ENCODE measurements at regions not wholly inside any gene's neighbourhood (a gene's known extent, or its start where the extent isn't known, plus 50 kb on each side); places are given as distances from the start of the nearest gene placed in this dataset.

- Mint-ChIP-seq H3K27ac (no peak overlapping the region), H3K36me3 (ENCODE audit: low read depth) (no peaks in the 10 kb centered on the region), H3K27me3 (peaks cover 20% of the 10 kb centered on the region), H3K9me3 (no peaks in the 10 kb centered on the region), H3K4me3 (no peak overlapping the region), H3K4me1 (no peaks in the 10 kb centered on the region)
- DNase-seq = no peak
- ATAC-seq = no peak
These were observed 495.2 kb downstream of the GLRX3 start for GRCh38 chr10:130631142-130632096.

GRCh38 chr10:130634816-130635215, 498.6 kb downstream of the GLRX3 start:
- Mint-ChIP-seq H3K36me3 (ENCODE audit: low read depth) (no peaks in the 10 kb centered on the region), H3K27ac (no peak overlapping the region), H3K4me3 (no peak overlapping the region), H3K4me1 (no peaks in the 10 kb centered on the region), H3K27me3 (peaks cover 24% of the 10 kb centered on the region), H3K9me3 (no peaks in the 10 kb centered on the region)
- ATAC-seq (no peak), DNase-seq (no peak)

GRCh38 chr10:130635528-130635927, 499.3 kb downstream of the GLRX3 start:
- Mint-ChIP-seq H3K36me3 (ENCODE audit: low read depth) (no peaks in the 10 kb centered on the region), H3K4me1 (no peaks in the 10 kb centered on the region), H3K27me3 (peaks cover 26% of the 10 kb centered on the region), H3K27ac (no peak overlapping the region), H3K9me3 (no peaks in the 10 kb centered on the region), H3K4me3 (no peak overlapping the region)
- DNase-seq (no peak), ATAC-seq (no peak)

- H3K27me3 Mint-ChIP-seq = peaks cover 26% of the 10 kb centered on the region
- H3K9me3 Mint-ChIP-seq = no peaks in the 10 kb centered on the region
- ATAC-seq (no peak), DNase-seq (no peak)
- H3K4me3 Mint-ChIP-seq = no peak overlapping the region
- no peak overlapping the region for H3K27ac Mint-ChIP-seq
- H3K4me1 Mint-ChIP-seq = no peaks in the 10 kb centered on the region
- H3K36me3 Mint-ChIP-seq (ENCODE audit: low read depth) = no peaks in the 10 kb centered on the region
These were observed 500.2 kb downstream of the GLRX3 start for GRCh38 chr10:130636313-130636930.

DNA sequence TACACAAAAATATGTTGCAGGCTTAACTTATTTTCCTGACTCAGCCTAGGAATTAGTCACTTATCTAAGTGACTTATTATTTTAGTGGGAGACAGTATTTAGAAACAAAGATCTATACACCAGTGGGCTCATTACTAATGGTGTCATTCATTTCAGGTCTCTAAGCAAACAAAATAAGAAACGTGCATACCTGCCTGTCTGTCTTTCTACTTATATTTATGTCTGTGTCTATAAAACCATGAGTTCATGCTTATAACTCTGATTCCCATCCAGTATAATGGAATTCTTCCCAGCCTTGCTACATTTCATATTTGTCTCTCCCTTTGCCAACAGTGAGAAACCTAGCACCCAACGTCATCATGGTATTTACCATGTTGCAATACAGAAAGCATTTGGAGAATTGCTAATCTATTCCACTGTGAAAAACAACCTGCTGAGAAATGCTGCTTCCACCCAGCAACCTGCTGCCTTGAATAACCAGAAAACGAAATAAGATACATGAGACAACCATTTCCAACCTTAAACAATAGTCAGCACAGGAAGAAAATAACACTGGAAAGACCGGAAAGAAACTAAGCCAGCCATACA, 501.0 kb downstream of the GLRX3 start:
- DNase-seq (no peak), ATAC-seq (no peak)
- Mint-ChIP-seq H3K9me3 (no peaks in the 10 kb centered on the region), H3K27ac (no peak overlapping the region), H3K4me3 (no peak overlapping the region), H3K36me3 (ENCODE audit: low read depth) (no peaks in the 10 kb centered on the region), H3K27me3 (peaks cover 24% of the 10 kb centered on the region), H3K4me1 (no peaks in the 10 kb centered on the region)

DNA sequence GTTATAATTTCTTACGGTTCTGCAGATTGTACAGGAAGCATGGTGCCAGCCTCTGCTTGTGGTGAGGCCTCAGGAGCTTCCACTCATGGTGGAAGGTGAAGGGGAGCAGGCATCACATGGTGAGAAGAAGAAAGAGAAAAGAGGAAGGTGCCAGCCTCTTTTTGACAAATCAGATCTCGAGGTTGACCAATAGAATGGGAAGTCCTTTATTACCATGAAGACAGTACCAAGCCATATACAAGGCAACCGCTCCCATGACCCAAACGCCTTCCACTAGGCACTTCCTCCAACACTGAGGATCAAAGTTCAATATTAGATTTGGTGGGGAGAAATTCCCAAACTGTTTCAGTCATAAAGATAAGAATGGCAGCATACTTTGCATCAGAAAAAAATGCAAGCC, 502.8 kb downstream of the GLRX3 start:
- Mint-ChIP-seq H3K9me3 (no peaks in the 10 kb centered on the region), H3K4me3 (no peak overlapping the region), H3K27me3 (peaks cover 24% of the 10 kb centered on the region), H3K4me1 (no peaks in the 10 kb centered on the region), H3K27ac (no peak overlapping the region), H3K36me3 (ENCODE audit: low read depth) (no peaks in the 10 kb centered on the region)
- DNase-seq (no peak), ATAC-seq (no peak)

- no peaks in the 10 kb centered on the region for H3K9me3 Mint-ChIP-seq
- ATAC-seq = no peak
- peaks cover 4% of the 10 kb centered on the region for H3K27me3 Mint-ChIP-seq
- no peak overlapping the region for H3K4me3 Mint-ChIP-seq
- H3K36me3 Mint-ChIP-seq (ENCODE audit: low read depth) = no peaks in the 10 kb centered on the region
- H3K27ac Mint-ChIP-seq = no peak overlapping the region
- H3K4me1 Mint-ChIP-seq = no peaks in the 10 kb centered on the region
- no peak for DNase-seq
These were observed 506.7 kb downstream of the GLRX3 start for GRCh38 chr10:130642926-130643325.

GRCh38 chr10:130647341-130647740, 511.1 kb downstream of the GLRX3 start:
- Mint-ChIP-seq H3K9me3 (no peaks in the 10 kb centered on the region), H3K4me3 (no peak overlapping the region), H3K27ac (no peak overlapping the region), H3K4me1 (no peaks in the 10 kb centered on the region), H3K36me3 (ENCODE audit: low read depth) (no peaks in the 10 kb centered on the region), H3K27me3 (no peaks in the 10 kb centered on the region)
- ATAC-seq (no peak), DNase-seq (no peak)

DNA sequence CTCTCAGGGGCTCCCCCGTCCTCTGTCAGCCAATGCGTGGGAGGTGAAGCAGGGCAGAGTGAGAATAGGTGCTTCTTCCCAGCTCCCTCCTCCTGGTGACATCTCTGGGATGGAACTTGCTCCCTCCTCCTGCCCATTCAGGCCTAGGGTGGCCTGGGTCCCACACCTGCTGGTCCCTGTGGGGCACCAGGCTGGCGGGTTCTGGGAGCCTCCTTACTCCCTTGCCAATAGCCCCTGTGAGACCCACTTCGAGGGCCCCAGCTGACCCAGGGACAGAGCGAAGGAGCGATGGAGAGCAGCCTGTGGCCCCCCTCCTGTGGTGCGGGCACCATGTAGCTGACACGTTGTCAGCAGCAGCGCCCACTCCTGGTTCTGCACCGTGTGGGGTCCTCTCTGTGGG, 512.6 kb downstream of the GLRX3 start:
- Mint-ChIP-seq H3K27ac (no peak overlapping the region), H3K9me3 (no peaks in the 10 kb centered on the region)

DNA sequence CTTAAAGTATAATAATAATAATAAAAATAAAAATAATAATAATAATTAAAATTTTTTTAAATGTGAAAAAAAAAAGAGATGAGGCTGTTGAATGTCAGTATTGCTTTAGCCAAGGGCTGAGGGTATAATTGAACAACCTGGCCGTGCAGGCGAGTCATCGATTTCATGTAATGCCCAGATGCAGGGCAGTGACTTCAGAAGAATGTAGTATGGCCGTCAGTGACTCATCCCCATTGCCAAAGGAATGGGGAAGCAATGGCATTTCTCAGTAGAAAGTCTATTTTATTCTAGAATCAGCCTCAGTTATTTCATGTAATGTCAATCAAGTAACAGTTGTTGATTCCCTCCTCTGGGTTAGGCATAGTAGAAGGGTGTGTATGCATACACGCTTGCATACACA, 516.4 kb downstream of the GLRX3 start:
- Mint-ChIP-seq H3K9me3 (no peaks in the 10 kb centered on the region), H3K4me3 (no peak overlapping the region), H3K36me3 (ENCODE audit: low read depth) (no peaks in the 10 kb centered on the region), H3K27me3 (no peaks in the 10 kb centered on the region), H3K4me1 (no peaks in the 10 kb centered on the region), H3K27ac (no peak overlapping the region)
- DNase-seq (no peak), ATAC-seq (no peak)

More for the DNA sequence above, 512.6 kb downstream of the GLRX3 start:
- no peaks in the 10 kb centered on the region for H3K4me1 Mint-ChIP-seq
- H3K27me3 Mint-ChIP-seq = no peaks in the 10 kb centered on the region
- DNase-seq (no peak), ATAC-seq (no peak)
- H3K4me3 Mint-ChIP-seq = no peak overlapping the region
- no peaks in the 10 kb centered on the region for H3K36me3 Mint-ChIP-seq (ENCODE audit: low read depth)

DNA sequence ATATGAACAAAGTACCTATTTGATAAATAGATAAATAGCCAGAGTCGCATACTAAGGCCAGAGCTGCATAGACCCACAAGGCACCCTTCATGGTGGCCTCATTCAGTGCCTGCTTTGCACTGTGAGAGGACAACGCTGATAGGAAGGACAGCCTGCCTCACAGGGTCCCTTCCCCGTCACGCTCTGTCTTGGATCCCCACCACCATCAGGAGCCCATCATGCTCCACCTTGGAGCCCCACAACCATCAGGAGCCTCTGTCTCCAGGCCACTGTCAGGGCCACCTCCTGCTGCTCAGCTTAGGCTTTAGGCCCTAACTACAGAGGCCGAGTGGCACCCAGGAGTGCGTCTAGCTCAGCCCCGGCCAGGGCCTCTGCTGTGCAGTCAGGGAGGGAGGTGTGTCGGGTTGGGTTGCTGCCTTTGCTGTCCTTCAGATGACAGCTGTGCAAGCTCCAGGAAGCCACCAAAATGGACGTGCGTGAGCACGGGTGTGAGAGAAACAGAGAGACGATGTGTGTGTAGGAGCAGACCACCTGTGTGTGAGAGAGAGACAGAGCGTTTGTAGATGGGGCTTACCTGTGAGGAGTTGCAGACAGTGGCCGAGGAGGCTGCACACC, 516.9 kb downstream of the GLRX3 start:
- H3K27me3 Mint-ChIP-seq = no peaks in the 10 kb centered on the region
- H3K4me3 Mint-ChIP-seq = no peak overlapping the region
- H3K4me1 Mint-ChIP-seq = no peaks in the 10 kb centered on the region
- ATAC-seq (no peak), DNase-seq (no peak)
- no peaks in the 10 kb centered on the region for H3K9me3 Mint-ChIP-seq
- H3K36me3 Mint-ChIP-seq (ENCODE audit: low read depth) = no peaks in the 10 kb centered on the region
- no peak overlapping the region for H3K27ac Mint-ChIP-seq

- DNase-seq = no peak
- no peaks in the 10 kb centered on the region for H3K36me3 Mint-ChIP-seq (ENCODE audit: low read depth)
- H3K4me1 Mint-ChIP-seq = no peaks in the 10 kb centered on the region
- H3K9me3 Mint-ChIP-seq = no peaks in the 10 kb centered on the region
- ATAC-seq = no peak
- H3K4me3 Mint-ChIP-seq = no peak overlapping the region
- H3K27me3 Mint-ChIP-seq = no peaks in the 10 kb centered on the region
- H3K27ac Mint-ChIP-seq = no peak overlapping the region
These were observed 518.5 kb downstream of the GLRX3 start for GRCh38 chr10:130654726-130655125.

DNA sequence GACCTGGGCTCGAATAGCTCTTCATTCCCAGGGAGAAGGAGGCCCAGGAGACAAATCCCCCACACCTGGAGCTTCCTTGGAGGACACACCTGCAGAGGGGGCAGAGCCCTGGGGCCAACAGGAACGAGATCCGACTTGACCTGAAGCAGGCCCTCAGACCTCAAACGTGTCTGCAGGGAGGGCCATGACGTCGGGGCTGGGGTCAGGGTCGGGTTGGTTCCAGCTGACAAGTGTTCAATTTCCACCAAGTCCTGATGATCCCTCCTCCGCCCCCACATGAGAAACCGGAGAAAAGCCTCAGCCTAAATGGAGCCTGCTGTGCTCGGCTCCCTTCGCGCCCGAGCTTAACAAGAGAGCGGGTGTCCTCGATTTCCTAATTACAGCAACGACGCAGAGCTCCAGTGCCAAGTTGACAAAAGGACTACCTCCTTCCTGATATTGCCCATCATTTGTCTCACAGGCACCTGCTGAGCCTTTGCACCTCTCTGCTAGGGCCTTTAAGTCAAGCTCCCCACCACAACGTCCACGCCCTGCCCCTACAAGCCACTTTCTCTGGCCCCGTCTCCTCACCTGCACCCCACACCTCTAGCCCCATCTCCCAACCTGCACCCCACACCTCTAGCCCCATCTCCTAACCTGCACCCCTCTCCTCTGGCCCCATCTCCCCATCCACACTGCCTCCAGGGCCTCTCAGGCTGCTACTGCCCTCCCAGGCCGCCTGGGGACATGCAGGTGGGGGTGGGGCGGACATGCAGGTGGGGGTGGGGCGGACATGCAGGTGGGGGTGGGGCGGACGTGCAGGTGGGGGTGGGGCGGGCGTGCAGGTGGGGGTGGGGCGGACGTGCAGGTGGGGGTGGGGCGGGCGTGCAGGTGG, 519.4 kb downstream of the GLRX3 start:
- ATAC-seq = no peak

GRCh38 chr10:130656187-130656575, 520.0 kb downstream of the GLRX3 start:
- H3K27me3 Mint-ChIP-seq = no peaks in the 10 kb centered on the region

More for the DNA sequence above, 519.4 kb downstream of the GLRX3 start:
- no peaks in the 10 kb centered on the region for H3K27me3 Mint-ChIP-seq
- H3K4me3 Mint-ChIP-seq = no peak overlapping the region
- H3K27ac Mint-ChIP-seq = no peak overlapping the region
- DNase-seq = no peak
- no peaks in the 10 kb centered on the region for H3K9me3 Mint-ChIP-seq
- no peaks in the 10 kb centered on the region for H3K36me3 Mint-ChIP-seq (ENCODE audit: low read depth)
- H3K4me1 Mint-ChIP-seq = no peaks in the 10 kb centered on the region

More at GRCh38 chr10:130656187-130656575, 520.0 kb downstream of the GLRX3 start:
- no peak for DNase-seq
- no peaks in the 10 kb centered on the region for H3K9me3 Mint-ChIP-seq
- H3K27ac Mint-ChIP-seq = no peak overlapping the region
- no peak overlapping the region for H3K4me3 Mint-ChIP-seq
- no peak for ATAC-seq
- no peaks in the 10 kb centered on the region for H3K4me1 Mint-ChIP-seq
- H3K36me3 Mint-ChIP-seq (ENCODE audit: low read depth) = no peaks in the 10 kb centered on the region
